CD4-positive, alpha-beta T cell treated with Interleukin-4 for 4 hours (primary cell): ENCODE measurements at regions not wholly inside any gene's neighbourhood (a gene's known extent, or its start where the extent isn't known, plus 50 kb on each side); places are given as distances from the start of the nearest gene placed in this dataset.

ENCODE experiments used
- DNase-seq: peaks from one replicate; pipeline ENCODE4 v3.0.0-alpha.2; 2020

GRCh38 chr9:32247168-32247567, 137.3 kb upstream of the ACO1 start:
- DNase-seq: no peak

DNA sequence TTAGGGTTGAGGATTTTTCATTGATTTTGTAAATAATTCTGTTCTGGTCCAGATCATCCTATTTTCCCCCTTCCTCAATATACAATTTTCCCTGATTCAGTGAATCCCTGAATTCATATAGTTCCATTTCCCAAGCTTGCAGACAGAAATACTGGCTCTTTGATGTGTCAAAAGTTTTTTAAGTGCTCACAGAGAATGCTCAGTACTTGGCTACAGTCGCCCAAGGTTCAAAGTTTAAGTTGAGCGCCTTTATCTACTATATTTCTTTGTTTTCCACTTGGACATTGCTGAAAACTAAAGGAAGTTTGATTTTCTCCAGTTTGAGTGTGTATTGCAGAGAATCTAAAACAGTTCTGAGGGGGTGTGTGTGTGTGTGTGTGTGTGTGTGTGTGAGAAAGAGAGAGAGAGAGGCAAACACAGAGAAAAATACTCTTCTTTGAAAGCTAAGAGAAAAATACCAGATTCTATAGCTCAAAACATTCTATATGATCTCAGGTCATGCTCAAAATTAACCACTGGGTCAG, 136.2 kb upstream of the ACO1 start:
- DNase-seq: no peak

- DNase-seq: no peak
Observed at GRCh38 chr9:32251539-32251938, 132.9 kb upstream of the ACO1 start.

DNA sequence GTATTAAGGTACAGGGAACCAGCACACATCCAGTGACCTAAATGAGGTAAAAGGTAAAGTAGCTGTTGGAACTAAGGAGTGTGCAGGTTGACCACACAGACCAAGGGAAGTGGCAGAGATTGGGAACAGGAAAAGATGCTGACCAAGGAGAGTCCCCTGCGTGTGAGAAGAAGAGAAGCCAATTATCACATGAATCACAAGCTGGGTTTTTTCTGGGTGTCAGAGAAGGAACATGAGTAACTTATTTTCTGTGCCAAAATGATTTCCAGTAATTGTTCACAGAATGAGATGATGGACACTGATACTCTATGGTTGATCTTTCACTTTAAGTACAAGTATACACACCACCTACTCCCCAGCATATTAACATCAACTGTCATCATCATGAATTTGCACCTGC, 130.7 kb upstream of the ACO1 start:
- no peak for DNase-seq

GRCh38 chr9:32255026-32255425, 129.4 kb upstream of the ACO1 start:
- no peak for DNase-seq

GRCh38 chr9:32258482-32258881, 126.0 kb upstream of the ACO1 start:
- DNase-seq: no peak

DNA sequence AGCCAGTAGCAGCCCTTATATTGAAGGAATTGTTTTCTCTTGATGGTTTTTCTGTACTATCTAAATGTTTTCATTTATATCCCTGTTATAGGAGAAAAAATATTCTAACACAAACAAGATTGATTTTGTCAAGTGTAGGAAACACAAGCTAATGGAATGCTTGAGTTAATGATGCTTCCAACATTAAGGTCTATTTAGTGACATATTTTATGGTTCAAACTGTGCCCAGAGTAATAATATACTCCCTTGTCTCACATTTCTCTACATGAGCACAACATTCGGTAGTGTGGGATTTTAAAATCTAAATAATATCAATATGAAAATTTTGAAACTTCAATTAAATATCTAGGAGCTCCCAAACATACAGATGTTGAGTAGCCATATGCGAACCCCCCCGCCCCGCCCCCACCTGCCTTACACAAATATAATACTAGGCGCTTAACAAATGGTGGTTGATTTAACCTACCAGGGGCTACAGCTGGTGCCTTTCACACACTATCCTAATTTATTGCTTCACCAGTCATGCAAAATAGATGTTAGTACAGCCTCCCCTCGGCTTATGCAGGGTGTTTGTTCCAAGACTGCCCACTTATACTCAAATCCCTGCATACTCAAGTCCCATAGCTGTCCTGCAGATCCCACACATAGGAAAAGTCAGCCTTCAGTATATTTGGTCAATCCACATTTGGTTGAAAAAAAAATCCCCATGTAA, 124.1 kb upstream of the ACO1 start:
- no peak for DNase-seq

- no peak for DNase-seq
Observed at GRCh38 chr9:32264170-32264864, 120.1 kb upstream of the ACO1 start.

DNA sequence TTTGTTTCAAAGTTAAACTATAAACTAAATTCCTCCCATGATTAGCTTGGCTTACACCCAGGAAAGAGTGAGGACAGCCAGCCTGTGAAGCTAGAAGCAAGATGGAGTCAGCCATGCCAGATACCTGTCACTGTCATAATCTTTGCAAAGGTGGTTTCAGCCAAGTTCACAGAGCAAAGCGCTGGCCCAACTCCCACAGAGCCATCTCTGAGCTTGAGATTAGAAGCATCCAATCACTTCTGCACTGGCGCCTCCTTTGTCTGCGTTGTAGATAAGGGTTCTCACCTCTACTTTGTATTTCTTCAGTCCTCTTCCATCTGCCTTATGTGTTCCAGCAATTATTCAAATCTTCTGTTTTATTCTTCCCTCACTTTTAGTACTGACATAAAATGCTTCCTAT, 119.4 kb upstream of the ACO1 start:
- DNase-seq: no peak

DNA sequence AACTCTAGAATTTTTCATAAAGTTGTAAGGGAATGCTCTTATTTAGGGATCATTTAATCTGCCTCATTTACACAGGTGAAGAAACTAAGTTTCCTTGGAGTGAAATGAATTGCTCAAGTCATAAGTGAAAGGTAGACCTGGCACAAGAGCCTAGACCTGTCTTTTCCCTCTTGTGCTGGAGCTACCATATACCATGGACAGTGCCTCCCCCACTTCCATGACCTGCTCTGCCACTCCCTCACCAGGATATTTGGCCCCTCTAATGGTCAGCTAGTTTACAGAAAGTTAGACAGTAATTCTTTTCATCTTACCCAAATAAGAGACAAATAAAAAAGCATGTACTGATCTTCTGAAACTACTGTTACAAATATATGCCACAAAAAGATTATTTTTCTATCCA, 105.5 kb upstream of the ACO1 start:
- no peak for DNase-seq

- DNase-seq: no peak
Observed at GRCh38 chr9:32289756-32290155, 94.7 kb upstream of the ACO1 start.

GRCh38 chr9:32291370-32291769, 93.1 kb upstream of the ACO1 start:
- no peak for DNase-seq

GRCh38 chr9:32292611-32293010, 91.8 kb upstream of the ACO1 start:
- DNase-seq: no peak

DNA sequence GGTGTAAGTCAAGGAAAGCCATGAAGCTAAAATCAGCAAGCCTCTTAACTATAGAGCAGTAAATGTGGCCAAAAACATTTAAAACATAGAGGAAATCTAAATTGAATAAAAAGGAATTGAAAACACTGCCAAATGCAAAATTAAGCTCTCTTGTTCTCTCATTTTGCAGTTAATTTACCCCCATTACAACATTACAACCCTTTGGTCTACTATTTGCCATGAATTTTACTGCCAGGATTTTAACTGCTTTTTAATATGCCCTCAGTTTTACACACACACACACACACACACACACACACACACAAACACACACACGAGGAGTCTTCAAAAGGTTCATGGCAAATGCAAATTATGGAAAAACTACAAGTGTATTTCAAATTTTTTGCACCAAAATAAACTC, 91.4 kb upstream of the ACO1 start:
- no peak for DNase-seq

- DNase-seq: no peak
Observed at GRCh38 chr9:32294106-32294505, 90.3 kb upstream of the ACO1 start.

GRCh38 chr9:32300373-32300772, 84.1 kb upstream of the ACO1 start:
- DNase-seq: no peak

DNA sequence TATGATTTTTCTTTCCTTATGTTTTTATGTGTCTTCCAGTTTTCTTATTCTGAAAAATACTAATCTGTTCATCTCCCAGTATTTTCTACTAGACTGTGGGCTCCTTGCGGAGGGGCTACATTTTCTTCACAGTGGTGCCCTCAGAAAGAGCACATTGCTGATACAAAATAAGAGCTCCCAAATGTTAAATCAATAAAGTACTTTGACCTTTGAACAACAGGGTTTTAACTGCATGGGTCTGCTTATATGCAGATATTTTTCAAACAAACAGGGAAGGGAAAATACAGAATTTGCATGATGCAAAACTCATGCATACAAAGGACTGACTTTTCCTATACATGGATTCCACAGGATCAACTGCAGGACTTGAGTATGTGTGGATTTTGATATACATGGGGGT, 79.9 kb upstream of the ACO1 start:
- DNase-seq: no peak

- DNase-seq: no peak
Observed at GRCh38 chr9:32306006-32306405, 78.4 kb upstream of the ACO1 start.

GRCh38 chr9:32319312-32319929, 65.0 kb upstream of the ACO1 start:
- DNase-seq: no peak

- no peak for DNase-seq
Observed at GRCh38 chr9:32322622-32323021, 61.8 kb upstream of the ACO1 start.

GRCh38 chr9:32326146-32326545, 58.3 kb upstream of the ACO1 start:
- no peak for DNase-seq

- DNase-seq: no peak
Observed at GRCh38 chr9:32331240-32331639, 53.2 kb upstream of the ACO1 start.

DNA sequence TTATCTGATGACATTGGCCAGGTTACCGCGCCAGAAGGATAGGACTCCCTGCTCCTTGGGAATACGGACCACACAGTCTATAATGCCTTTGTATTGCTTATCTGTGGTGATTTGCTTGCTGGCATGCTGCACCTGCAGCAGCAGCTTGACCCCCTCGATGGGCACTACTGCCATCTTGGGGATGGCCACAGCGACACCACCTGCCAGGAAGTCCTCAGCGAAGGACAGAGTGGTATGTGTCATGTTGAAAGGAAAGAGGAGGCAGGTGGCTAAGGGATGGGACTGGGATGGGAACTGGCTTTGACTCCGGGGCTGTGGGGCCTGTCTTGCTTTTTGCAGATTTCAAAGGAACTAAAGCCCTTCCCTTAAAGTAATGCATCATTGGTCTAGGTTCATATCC, 50.3 kb upstream of the ACO1 start:
- DNase-seq: no peak
